Left colon (tissue), 2 donors: ENCODE measurements at regions not wholly inside any gene's neighbourhood (a gene's known extent, or its start where the extent isn't known, plus 50 kb on each side); places are given as distances from the start of the nearest gene placed in this dataset.
"Not testable (repeated sequence)": the region's sequence is repeated elsewhere in the genome, so short reads cannot be mapped to it uniquely, and the experiment has no call there.

Experiments
- ATAC-seq: fragments of 200-7000 bp; cut with Tn5 transposase; one replicate; pipeline ENCODE4 v1.9.1; 2020; ENCODE audit warnings: mild to moderate bottlenecking, moderate library complexity
- DNase-seq, 2 donors: peaks; one replicate each; pipeline ENCODE4 v3.0.0-alpha.2; 2020
- intact Hi-C, 2 donors: fragments of 100-400 bp; cut with DNase I in 1 of 2; cut with micrococcal nuclease in 1 of 2; formaldehyde crosslinking; loops; one replicate each; pipeline versions ENCODE4 v1.11.2 to v1.14.0; 2022; cut with DNase I, micrococcal nuclease
- donor health status: DM: no; HTN: no; CAD: no.
- donor health status: DM: yes; HTN: yes; CAD: no.

- ATAC-seq, intact Hi-C loops, DNase-seq: not testable (repeated sequence)
Measured at GRCh38 chr7:110563286-110563685, 527.6 kb upstream of the LRRN3 start.

GRCh38 chr7:110564246-110564645 lies 526.7 kb upstream of the LRRN3 start:
- intact Hi-C loops: no loop called here
- DNase-seq (no peak), ATAC-seq (no peak)

GRCh38 chr7:110568388-110568787 lies 522.5 kb upstream of the LRRN3 start:
- no peak for ATAC-seq
- DNase-seq: no peak
- intact Hi-C loops: no loop called here

- ATAC-seq (no peak), DNase-seq (no peak)
- intact Hi-C loops: no loop called here
Measured at GRCh38 chr7:110568932-110569331, 522.0 kb upstream of the LRRN3 start.

- no peak for ATAC-seq
- intact Hi-C loops: no loop called here
- DNase-seq: no peak
Measured at GRCh38 chr7:110569486-110570205, 521.3 kb upstream of the LRRN3 start.

- intact Hi-C loops: no loop called here
- ATAC-seq: no peak
- no peak for DNase-seq
Measured at GRCh38 chr7:110573862-110574528, 516.9 kb upstream of the LRRN3 start.

GRCh38 chr7:110587294-110587693 lies 503.6 kb upstream of the LRRN3 start:
- no peak for ATAC-seq
- intact Hi-C loops: no loop called here

GRCh38 chr7:110590415-110590814 lies 500.5 kb upstream of the LRRN3 start:
- DNase-seq (no peak), ATAC-seq (no peak)
- intact Hi-C loops: no loop called here

More at GRCh38 chr7:110587294-110587693, 503.6 kb upstream of the LRRN3 start:
- no peak for DNase-seq

GRCh38 chr7:110591341-110591740 lies 499.6 kb upstream of the LRRN3 start:
- ATAC-seq: no peak
- intact Hi-C loops: no loop called here
- no peak for DNase-seq

GRCh38 chr7:110592557-110592956 lies 498.4 kb upstream of the LRRN3 start:
- intact Hi-C loops: no loop called here
- ATAC-seq: peak; percentile 64
- no peak for DNase-seq

GRCh38 chr7:110593355-110593754 lies 497.6 kb upstream of the LRRN3 start:
- DNase-seq (no peak), ATAC-seq (peak; percentile 56)
- intact Hi-C loops: no loop called here

- DNase-seq: no peak
- peak; percentile 38 for ATAC-seq
- intact Hi-C loops: no loop called here
Measured at GRCh38 chr7:110595694-110596093, 495.2 kb upstream of the LRRN3 start.

- DNase-seq (no peak), ATAC-seq (no peak)
- intact Hi-C loops: no loop called here
Measured at GRCh38 chr7:110600956-110601355, 490.0 kb upstream of the LRRN3 start.

- ATAC-seq (no peak), DNase-seq (no peak)
- intact Hi-C loops: no loop called here
Measured at GRCh38 chr7:110601710-110602109, 489.2 kb upstream of the LRRN3 start.

- DNase-seq (no peak), ATAC-seq (no peak)
- intact Hi-C loops: no loop called here
Measured at GRCh38 chr7:110604206-110604605, 486.7 kb upstream of the LRRN3 start.

GRCh38 chr7:110604885-110605284 lies 486.0 kb upstream of the LRRN3 start:
- ATAC-seq (no peak), DNase-seq (no peak)
- intact Hi-C loops: no loop called here

- ATAC-seq (no peak), DNase-seq (no peak)
- intact Hi-C loops: no loop called here
Measured at GRCh38 chr7:110607050-110607857, 483.7 kb upstream of the LRRN3 start.

- no peak for ATAC-seq
- no peak for DNase-seq
- intact Hi-C loops: no loop called here
Measured at GRCh38 chr7:110609336-110609735, 481.6 kb upstream of the LRRN3 start.

GRCh38 chr7:110612680-110613079 lies 478.2 kb upstream of the LRRN3 start:
- DNase-seq: no peak
- intact Hi-C loops: no loop called here
- ATAC-seq: no peak
